ENCODE measurements at regions not wholly inside any gene's neighbourhood (a gene's known extent, or its start where the extent isn't known, plus 50 kb on each side); places are given as distances from the start of the nearest gene placed in this dataset.

GRCh38 chr1:234931404-234931973 lies 197.1 kb downstream of the TOMM20 start:
- no peak for DNase-seq

GRCh38 chr1:234929369-234929768 lies 199.3 kb downstream of the TOMM20 start:
- no peak for DNase-seq

GRCh38 chr1:234928642-234929041 lies 200.0 kb downstream of the TOMM20 start:
- no peak for DNase-seq

DNA sequence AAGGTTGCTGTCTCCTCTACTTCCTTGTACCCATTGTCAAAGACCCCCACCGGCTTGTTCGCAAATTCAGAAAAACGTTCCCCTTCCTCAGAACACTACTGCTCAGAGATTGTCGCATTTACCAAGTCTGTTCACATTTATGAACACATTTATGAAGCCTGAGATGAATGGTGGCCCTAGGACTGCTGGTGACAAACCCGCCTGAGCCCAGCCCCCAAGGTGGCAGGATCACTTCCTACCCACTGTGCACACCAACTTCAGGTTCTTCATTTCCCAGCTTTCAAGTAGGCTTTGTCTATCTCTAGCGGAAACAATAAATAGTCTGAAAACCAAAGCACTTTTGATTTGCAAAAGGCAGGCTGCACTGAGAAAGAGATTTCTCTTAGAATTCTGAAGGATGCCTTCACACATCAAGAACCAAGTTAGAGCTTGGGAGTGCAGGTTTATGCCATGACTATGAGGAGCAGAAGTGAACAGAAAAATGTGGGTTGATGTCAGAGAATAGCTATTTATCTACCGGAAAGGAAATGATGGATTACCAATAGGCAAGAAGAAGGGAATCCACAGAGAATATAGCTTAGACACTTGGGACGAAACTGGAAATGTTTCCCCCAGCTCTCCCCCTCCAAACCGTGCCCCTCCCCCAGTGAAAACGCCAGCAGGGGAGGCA lies 200.5 kb downstream of the TOMM20 start:
- DNase-seq = no peak

DNA sequence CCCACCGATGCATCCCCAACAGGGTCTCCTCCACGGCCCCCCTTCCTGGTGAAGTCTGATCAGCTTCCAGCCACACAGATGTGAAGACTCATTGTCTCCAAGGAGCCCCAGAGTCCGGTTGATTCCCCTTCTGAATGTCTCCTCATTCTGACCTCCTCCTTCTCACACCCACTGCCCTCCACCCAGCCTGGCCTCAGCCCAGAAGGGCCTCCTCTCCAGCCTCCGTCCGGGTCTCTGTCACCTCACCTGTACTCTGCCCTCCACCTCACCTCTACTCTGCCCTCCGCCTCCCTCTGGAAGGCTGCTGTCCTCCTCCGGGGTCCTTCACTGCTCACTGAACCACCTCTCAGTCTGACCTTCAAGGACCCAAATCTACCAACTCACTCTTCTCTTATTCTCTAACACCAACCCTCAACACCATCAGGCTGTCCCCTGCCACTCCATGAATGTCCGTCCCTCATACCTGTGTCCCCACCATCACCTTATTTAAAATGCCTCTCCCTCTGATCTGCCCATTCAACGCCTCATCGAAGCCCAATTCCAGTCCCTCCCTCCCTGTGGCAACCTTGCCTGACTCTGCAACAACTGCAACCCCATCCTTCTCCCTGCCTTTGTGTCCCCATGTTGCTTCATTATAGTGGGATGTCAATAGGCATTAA lies 201.2 kb downstream of the TOMM20 start:
- DNase-seq = no peak

- DNase-seq = no peak
Measured at GRCh38 chr1:234926559-234927311, 201.9 kb downstream of the TOMM20 start.

- no peak for DNase-seq
Measured at GRCh38 chr1:234926264-234926558, 202.4 kb downstream of the TOMM20 start.

DNA sequence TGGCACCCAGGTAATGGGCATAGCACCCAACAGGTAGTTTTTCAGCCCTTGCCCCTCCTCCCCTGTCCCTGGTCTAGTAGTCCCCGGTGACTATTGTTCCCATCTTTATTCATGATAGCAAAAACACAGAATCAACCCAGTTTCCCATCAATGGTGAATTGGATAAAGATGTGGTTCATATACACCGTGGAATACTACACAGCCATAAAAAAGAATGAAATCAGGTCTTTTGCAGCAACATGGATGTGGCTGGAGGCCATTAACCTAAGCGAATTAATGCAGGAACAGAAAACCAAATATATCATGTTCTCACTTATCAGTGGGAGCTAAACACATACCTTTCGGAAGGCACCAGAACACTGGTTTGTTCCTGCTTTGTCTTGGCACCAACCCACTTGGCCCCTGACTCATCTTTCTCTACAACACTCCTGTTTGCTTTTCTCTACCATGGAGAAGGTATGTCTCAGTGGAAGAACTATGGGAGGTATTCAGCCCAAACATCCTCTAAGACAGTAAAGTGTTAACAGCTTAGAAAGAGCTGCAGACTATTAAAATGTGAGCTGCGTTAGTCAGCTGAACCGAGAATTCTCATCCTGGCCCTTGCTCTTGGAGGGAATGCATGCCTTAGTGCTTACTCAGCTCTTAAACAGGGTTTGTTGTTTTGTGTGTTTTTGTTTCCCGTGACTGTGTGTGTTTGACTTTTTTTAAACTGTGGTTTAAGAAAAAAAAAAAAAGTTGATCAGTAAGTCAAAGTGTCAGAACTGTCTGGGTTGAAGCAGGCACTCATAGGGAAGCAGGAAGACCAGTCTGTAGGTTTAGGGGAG lies 203.0 kb downstream of the TOMM20 start:
- DNase-seq = no peak

- DNase-seq = no peak
Measured at GRCh38 chr1:234924450-234925355, 203.9 kb downstream of the TOMM20 start.

DNA sequence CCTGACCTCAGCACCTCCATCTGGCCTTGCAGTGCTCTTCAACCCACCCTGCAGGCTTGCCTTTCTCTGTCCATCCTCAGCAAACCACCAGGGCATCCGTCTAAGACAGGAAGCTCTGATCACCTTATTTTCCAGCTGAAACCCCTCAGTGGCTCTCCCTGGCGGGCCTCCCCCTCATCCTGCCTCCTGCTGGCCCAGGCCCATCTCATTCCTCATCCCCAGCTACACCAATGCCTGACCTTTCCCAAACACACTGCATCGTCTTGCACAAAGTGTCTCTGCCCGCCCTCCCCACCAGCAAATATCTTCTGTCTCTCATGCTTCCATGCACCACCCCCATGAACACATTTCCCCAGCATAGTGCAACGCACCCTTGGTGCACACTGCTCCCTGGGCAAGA lies 205.0 kb downstream of the TOMM20 start:
- DNase-seq = no peak

- DNase-seq = no peak
Measured at GRCh38 chr1:234922987-234923386, 205.7 kb downstream of the TOMM20 start.

DNA sequence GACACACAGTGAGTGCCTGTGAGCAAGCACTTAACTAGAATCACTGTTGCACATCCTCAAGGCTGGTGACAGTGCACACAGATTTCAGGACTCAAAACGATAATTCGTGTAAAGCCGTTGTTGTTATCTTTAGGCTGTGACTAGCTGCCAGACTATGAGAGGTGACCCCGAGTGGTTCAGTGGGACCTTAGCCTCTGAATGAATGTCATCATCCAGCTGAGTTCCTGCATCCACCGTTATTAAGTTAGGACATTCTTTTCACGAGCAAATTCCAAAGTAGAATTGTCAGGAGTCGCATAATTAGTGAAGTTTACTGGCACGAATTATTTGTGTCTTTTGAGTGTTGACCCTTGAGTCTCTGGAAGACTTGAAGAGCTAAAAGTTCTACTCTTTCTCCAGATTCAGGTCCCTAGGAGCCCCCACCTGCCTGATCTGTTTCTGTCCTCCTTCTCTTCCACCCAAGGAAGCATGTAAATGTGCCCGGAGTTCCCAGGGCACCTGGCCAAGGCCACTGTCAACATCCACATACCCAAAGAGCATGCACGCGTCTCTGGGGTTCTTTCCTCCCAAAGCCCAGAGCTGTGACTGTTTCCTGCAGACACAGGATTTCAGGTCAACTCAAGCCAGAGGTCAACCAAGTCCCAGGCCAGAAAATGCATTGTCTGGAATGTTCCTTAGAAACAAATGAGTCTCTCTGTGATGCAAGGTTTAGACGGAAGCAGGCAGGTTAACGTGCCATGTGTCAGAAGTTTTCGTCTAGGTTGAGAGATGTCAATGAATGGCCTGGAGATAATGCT lies 207.2 kb downstream of the TOMM20 start:
- DNase-seq = no peak

- DNase-seq = no peak
Measured at GRCh38 chr1:234920843-234921140, 207.8 kb downstream of the TOMM20 start.

GRCh38 chr1:234920136-234920842 lies 208.3 kb downstream of the TOMM20 start:
- DNase-seq = no peak

DNA sequence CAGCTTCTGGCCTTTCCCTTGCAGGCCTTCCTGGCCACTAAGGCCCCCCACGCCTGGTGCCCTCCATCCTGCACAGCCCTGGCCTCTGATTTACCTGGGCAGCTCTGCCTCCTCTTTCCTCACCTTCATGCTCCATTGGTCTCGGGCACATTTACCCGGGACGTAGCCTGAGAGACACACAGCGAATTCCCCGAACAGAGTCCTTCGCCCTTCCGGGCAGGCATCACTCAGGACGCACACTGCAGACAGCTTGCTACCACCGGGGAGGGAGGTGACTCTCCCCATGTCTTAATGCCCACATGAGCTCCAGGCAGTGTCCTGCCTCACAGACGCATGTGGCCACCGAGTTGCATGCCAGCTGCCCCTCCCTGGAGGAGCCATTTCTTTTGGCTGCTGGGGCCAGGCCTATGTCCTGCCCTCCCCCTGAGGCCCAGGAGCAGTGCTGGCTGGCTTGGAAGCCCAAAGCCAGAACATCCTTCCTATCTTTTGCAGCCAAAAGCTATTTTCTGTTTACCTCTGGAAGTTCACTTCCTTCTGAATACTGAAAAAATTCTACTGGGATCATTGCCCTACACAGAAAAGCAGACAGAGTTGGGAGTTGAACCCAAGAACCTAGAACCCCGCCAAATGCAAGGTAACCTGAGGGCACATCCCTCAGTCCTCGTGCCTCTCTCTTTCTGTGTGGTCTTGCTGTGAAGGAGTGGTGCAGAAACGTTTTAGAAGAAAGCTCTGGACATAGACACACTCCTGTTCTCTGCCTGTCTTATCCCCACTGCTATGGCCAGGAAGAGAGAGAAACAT lies 209.5 kb downstream of the TOMM20 start:
- DNase-seq = no peak

DNA sequence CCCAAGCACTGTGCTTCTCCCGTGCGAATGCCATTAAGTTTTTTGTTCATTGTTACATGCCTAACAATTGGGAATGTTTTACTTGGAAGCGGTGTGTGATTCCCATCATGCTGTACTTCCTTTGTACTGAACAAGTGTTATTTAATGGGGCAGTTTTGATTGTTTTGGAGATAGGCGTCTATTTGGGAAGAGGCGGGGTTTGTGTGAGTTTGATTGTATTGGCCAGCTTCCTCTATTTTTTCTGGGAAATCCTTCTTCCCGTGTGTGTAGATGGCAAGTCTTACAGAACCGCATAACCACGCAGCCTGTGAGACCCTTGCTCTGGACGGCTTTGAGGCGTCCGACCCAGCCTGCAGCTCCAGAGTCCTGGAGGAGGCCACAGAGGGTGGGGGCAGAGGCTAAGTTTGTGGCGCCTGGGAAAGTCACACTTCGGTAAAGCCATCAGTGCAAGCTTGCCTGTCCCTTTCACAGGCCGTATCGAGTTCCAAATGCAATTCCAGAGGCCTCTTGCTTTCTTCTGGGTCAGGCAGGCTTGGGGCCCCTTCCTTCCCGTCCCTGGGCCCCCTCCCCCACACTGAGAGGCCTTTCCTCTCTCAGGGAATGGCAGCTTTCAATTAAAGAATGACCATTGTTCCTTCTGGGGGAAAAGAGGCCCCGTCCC lies 210.3 kb downstream of the TOMM20 start:
- no peak for DNase-seq

DNA sequence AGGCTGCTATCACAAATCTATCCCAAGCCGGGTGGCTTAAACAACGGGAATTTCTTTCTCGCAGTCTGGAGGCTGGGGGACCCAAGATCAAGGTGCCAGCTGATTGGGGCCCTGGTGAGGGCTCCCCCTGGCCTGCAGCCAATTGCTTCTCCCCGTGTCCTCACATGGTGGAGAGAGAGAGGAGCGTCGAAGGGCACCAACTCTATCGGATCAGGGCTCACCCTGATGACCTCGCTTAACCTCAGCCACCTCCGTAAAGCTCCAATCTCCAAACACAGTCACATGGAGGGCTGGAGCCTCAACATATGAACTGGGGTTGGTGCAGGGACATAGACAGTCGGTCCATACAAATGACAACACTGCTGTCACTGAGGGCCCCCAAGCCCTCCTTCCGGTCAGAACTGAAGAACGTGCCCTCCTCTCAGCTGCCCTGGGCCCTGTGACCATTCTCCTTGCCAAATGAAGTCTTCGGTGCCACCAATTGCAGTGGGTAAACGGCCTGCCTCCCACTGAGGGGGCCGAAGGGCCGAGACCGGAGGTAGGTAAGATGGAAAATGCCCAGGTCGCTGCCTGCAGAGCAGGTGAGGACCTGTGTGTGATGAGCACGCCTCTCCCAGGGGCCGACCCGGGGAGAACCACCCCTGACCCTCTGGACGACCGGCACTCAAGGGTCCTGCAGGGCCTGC lies 211.0 kb downstream of the TOMM20 start:
- DNase-seq = no peak

DNA sequence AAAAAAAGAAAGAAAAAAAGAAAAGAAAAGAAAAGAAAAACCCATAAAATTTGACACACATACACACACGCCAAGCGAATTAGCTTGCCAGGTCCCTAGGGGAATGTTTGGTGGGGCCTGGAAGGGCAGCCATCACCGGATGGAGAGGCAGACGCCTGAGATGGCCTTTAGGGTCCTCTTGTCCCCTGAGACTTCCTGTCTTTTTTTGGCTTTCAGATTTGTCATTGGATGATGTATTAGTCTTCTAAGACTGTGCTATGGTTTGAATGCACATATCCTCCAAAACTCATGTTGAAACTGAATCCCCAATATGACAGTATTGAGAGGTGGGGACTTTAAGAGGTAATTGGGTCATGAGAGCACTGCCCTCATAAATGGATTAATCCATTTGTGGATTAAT lies 211.8 kb downstream of the TOMM20 start:
- no peak for DNase-seq
